CD4-positive, alpha-beta T cell (primary cell): ENCODE measurements at regions not wholly inside any gene's neighbourhood (a gene's known extent, or its start where the extent isn't known, plus 50 kb on each side); places are given as distances from the start of the nearest gene placed in this dataset.

ENCODE experiments used
- ATAC-seq: fragments of 200-7000 bp; cut with Tn5 transposase; one replicate; pipeline ENCODE4 v1.10.0; 2022; ENCODE audit warnings: mild to moderate bottlenecking; ENCODE audit not compliant: poor library complexity
- CTCF ChIA-PET: fragments of 350-600 bp; sonication (Branson Sonifier 250); formaldehyde crosslinking; loops from one replicate; lab custom pipeline; 2021; ENCODE audit warnings: antibody characterized with exemption, inconsistent platforms; lab: Charles Lee
- POLR2A ChIA-PET: fragments of 350-600 bp; sonication (Branson Sonifier 250); formaldehyde crosslinking; loops from one replicate; lab custom pipeline; 2021; ENCODE audit warnings: antibody characterized with exemption, inconsistent platforms; lab: Charles Lee
- DNase-seq, 14 experiments: peaks; one replicate each; pipeline ENCODE4 v3.0.0-alpha.2; 2013 to 2020; ENCODE audit warnings: mixed read lengths in 2 of 14
- H3K27ac ChIP-seq, 2 donors: one replicate each; pipeline versions ENCODE4 v1.5.1 to v1.7.0; 2013; ENCODE audit warnings: low read length in 2 of 2, low read depth in 1 of 2, mild to moderate bottlenecking in 1 of 2
- H3K27me3 ChIP-seq, 2 experiments: 1 replicate in 1 of 2; 2 replicates in 1 of 2; pipeline versions ENCODE4 v1.6.1 to v1.7.0; 2013; ENCODE audit warnings: low read length in 2 of 2, control low read depth in 1 of 2, mild to moderate bottlenecking in 1 of 2, moderate library complexity in 1 of 2; ENCODE audit not compliant: insufficient read depth in 2 of 2, control insufficient read depth in 1 of 2
- H3K36me3 ChIP-seq: one replicate; pipeline ENCODE4 v1.6.1; 2013; ENCODE audit warnings: low read length, control low read depth; ENCODE audit not compliant: insufficient read depth
- H3K4me1 ChIP-seq: one replicate; pipeline ENCODE4 v1.6.1; 2013; ENCODE audit warnings: low read length, control low read depth; ENCODE audit not compliant: insufficient read depth
- H3K4me3 ChIP-seq: one replicate; pipeline ENCODE4 v1.5.1; 2013; ENCODE audit warnings: mild to moderate bottlenecking, low read length, moderate library complexity
- H3K9me3 ChIP-seq, 2 experiments: 1 replicate in 1 of 2; 2 replicates in 1 of 2; pipeline versions ENCODE4 v1.6.1 to v1.7.0; 2013; ENCODE audit warnings: low read length in 2 of 2, mild to moderate bottlenecking in 2 of 2, control low read depth in 1 of 2, moderate library complexity in 1 of 2; ENCODE audit not compliant: control insufficient read depth in 1 of 2, insufficient read depth in 1 of 2
- H3K27ac Mint-ChIP-seq: one replicate; pipeline ENCODE4 v1.8.0; 2020; ENCODE audit warnings: mixed read lengths
- H3K27me3 Mint-ChIP-seq: one replicate; pipeline ENCODE4 v1.8.0; 2021; ENCODE audit warnings: mixed read lengths
- H3K36me3 Mint-ChIP-seq: one replicate; pipeline ENCODE4 v1.8.0; 2021; ENCODE audit warnings: low read depth, mixed read lengths
- H3K4me1 Mint-ChIP-seq: one replicate; pipeline ENCODE4 v1.8.0; 2021; ENCODE audit warnings: low read depth, mixed read lengths
- H3K4me3 Mint-ChIP-seq: one replicate; pipeline ENCODE4 v1.8.0; 2020; ENCODE audit warnings: mild to moderate bottlenecking, mixed read lengths
- H3K9me3 Mint-ChIP-seq: one replicate; pipeline ENCODE4 v1.8.0; 2020; ENCODE audit warnings: mixed read lengths
- intact Hi-C, 2 experiments: fragments of 100-400 bp; cut with DNase I in 1 of 2; cut with micrococcal nuclease in 1 of 2; formaldehyde crosslinking; loops; one replicate each; pipeline versions ENCODE4 v1.15.1 to v1.9.0; 2023 to 2025; cut with DNase I, micrococcal nuclease
- TF ChIP-seq, protein P1 (sequence below): fragments of 200-600 bp; IDR thresholded peaks from one replicate; pipeline ENCODE4 v1.8.0; 2022; ENCODE audit warnings: antibody characterized with exemption, mild to moderate bottlenecking

DNA sequence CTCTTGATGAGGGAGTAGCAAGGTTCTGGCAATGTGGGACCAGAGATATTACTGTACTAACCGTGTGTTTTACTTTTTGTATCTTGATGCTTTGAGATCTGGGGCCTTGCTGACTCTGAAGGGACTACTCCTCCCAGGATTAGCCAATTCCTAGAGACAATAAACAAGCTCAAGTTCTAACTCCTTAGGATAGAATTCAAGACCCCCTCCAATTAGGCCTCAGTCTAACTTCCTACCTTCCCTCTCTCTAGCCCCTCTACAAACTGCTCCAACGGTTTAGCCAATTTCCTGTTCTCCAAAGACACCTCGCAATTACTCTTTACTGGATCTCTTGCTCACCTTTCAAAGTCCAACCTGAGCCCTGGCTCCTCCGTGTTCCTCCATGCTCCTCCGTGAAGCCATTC lies 158.7 kb upstream of the JARID2 start:
- CTCF ChIA-PET: no interaction called here
- Mint-ChIP-seq H3K4me3 (no peak overlapping the region), H3K36me3 (no peaks in the 10 kb centered on the region), H3K4me1 (no peaks in the 10 kb centered on the region), H3K27ac (no peak overlapping the region), H3K27me3 (no peaks in the 10 kb centered on the region), H3K9me3 (no peaks in the 10 kb centered on the region)
- no peaks in the 10 kb centered on the region for H3K36me3 ChIP-seq
- no peaks in the 10 kb centered on the region for H3K27me3 ChIP-seq
- POLR2A ChIA-PET: no interaction called here
- no peak overlapping the region for H3K27ac ChIP-seq
- no peak overlapping the region for H3K4me3 ChIP-seq
- no peaks in the 10 kb centered on the region for H3K4me1 ChIP-seq
- intact Hi-C loops: no loop called here
- DNase-seq: no peak
- H3K9me3 ChIP-seq: no peaks in the 10 kb centered on the region
- TF ChIP-seq, protein P1, sequence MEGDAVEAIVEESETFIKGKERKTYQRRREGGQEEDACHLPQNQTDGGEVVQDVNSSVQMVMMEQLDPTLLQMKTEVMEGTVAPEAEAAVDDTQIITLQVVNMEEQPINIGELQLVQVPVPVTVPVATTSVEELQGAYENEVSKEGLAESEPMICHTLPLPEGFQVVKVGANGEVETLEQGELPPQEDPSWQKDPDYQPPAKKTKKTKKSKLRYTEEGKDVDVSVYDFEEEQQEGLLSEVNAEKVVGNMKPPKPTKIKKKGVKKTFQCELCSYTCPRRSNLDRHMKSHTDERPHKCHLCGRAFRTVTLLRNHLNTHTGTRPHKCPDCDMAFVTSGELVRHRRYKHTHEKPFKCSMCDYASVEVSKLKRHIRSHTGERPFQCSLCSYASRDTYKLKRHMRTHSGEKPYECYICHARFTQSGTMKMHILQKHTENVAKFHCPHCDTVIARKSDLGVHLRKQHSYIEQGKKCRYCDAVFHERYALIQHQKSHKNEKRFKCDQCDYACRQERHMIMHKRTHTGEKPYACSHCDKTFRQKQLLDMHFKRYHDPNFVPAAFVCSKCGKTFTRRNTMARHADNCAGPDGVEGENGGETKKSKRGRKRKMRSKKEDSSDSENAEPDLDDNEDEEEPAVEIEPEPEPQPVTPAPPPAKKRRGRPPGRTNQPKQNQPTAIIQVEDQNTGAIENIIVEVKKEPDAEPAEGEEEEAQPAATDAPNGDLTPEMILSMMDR: no peak
- ATAC-seq: no peak

DNA sequence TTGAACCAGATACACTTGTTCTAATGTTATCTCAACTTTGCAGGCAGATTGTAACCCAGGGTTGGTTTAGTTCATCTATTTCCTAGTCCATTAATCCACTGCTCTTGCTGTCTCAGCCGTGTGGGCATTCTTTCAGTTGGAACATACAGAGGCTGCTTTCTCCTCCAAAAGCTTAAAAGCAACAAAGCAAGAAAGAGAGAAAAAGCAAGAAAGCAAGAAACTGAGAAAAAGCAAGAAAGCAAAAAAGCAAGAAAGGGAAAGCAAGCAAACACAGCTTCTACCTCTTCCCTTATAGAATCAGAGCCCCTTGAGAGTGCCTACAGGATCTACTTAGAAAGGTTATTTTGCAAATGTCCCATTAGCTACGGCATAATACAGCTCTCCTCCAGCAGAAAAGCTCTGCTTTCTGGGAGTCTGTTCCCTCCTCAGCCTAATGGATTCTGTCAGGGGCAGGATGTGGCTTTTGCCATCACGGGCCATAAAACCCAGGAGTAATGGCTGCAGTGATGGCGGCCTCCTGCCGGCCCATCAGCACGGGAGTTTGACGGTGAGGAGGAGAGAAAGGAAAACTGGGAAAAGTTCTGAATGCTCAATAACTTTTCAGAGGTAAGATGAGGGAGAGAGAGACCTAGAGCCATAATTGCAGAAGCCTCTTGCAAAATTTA lies 156.8 kb upstream of the JARID2 start:
- H3K27ac Mint-ChIP-seq: no peak overlapping the region
- Histone ChIP-seq H3K9me3 (no peaks in the 10 kb centered on the region), H3K27me3 (no peaks in the 10 kb centered on the region), H3K4me3 (no peak overlapping the region), H3K27ac (no peak overlapping the region), H3K4me1 (no peaks in the 10 kb centered on the region), H3K36me3 (no peaks in the 10 kb centered on the region)
- TF ChIP-seq, protein P1: no peak
- no peaks in the 10 kb centered on the region for H3K9me3 Mint-ChIP-seq
- ATAC-seq: no peak
- CTCF ChIA-PET: no interaction called here
- intact Hi-C loops: no loop called here
- POLR2A ChIA-PET: no interaction called here
- DNase-seq: no peak
- no peaks in the 10 kb centered on the region for H3K27me3 Mint-ChIP-seq
- H3K4me1 Mint-ChIP-seq: no peaks in the 10 kb centered on the region
- no peaks in the 10 kb centered on the region for H3K36me3 Mint-ChIP-seq
- no peak overlapping the region for H3K4me3 Mint-ChIP-seq

DNA sequence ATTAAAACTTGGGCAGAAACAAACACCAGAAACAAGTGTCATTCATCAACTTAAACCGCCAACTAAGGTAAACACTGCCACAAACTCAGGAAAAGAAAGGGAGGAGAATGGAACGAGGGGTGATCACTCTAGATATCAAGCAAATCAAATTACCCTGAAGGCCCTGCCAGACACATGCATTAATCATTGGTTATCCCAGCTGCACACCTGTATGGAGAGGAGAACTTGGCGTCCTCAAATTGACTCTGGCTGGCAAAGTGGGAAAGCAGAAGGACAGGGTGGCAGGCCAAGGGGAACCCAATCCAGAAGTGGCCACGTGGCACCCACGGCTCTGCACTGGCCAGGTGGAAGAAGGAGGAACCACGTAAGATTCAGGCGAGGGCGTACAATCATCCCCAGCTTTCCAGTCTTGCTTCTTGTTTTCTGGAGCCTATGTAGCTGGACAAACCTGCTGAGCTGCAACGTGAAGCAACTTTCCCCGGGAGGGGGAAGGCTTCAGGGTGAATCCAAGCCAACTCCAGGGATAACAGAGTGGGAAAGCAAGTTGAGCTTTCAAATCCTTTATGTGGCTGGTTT lies 156.2 kb upstream of the JARID2 start:
- no peak overlapping the region for H3K4me3 ChIP-seq
- no peaks in the 10 kb centered on the region for H3K27me3 ChIP-seq
- Mint-ChIP-seq H3K4me1 (no peaks in the 10 kb centered on the region), H3K4me3 (no peak overlapping the region), H3K9me3 (no peaks in the 10 kb centered on the region), H3K36me3 (no peaks in the 10 kb centered on the region), H3K27ac (no peak overlapping the region), H3K27me3 (no peaks in the 10 kb centered on the region)
- ChIA-PET POLR2A (no interaction called here), CTCF (no interaction called here)
- H3K27ac ChIP-seq: no peak overlapping the region
- intact Hi-C loops: no loop called here
- TF ChIP-seq, protein P1: no peak
- no peaks in the 10 kb centered on the region for H3K4me1 ChIP-seq
- H3K9me3 ChIP-seq: no peaks in the 10 kb centered on the region
- DNase-seq (peak in 1 of 14 experiments; percentile 19), ATAC-seq (no peak)
- no peaks in the 10 kb centered on the region for H3K36me3 ChIP-seq
